Astrocyte (in vitro differentiated cells and primary cell): ENCODE measurements at regions not wholly inside any gene's neighbourhood (a gene's known extent, or its start where the extent isn't known, plus 50 kb on each side); places are given as distances from the start of the nearest gene placed in this dataset.

ENCODE experiments used
- DNase-seq: peaks from one replicate; pipeline ENCODE4 v3.0.0-alpha.2; 2010; ENCODE audit warnings: low read depth
- FAIRE-seq: peaks from 2 replicates; lab custom pipeline; 2011; peaks lifted over from hg19 to GRCh38; lab: Jason Lieb, UNC
- H2AFZ ChIP-seq: 2 replicates; pipeline ENCODE4 v1.6.0; 2012; ENCODE audit warnings: low read depth, low read length, inconsistent platforms
- H3K27ac ChIP-seq: 2 replicates; pipeline ENCODE4 v1.5.1; 2011; ENCODE audit warnings: low read depth, low read length, inconsistent platforms
- H3K27me3 ChIP-seq: 2 replicates; pipeline ENCODE4 v1.6.0; 2011; ENCODE audit warnings: low read length, inconsistent platforms; ENCODE audit not compliant: insufficient read depth
- H3K36me3 ChIP-seq: 2 replicates; pipeline ENCODE4 v1.5.1; 2011; ENCODE audit warnings: low read length, inconsistent platforms; ENCODE audit not compliant: insufficient read depth
- H3K4me1 ChIP-seq: 2 replicates; pipeline ENCODE4 v1.5.1; 2011; ENCODE audit warnings: low read length, inconsistent platforms; ENCODE audit not compliant: insufficient read depth
- H3K4me2 ChIP-seq: 2 replicates; pipeline ENCODE4 v1.6.0; 2012; ENCODE audit warnings: low read length, inconsistent platforms
- H3K4me3 ChIP-seq: 2 replicates; pipeline ENCODE4 v1.5.1; 2011; ENCODE audit warnings: low read depth, mild to moderate bottlenecking, low read length, inconsistent platforms; ENCODE audit not compliant: insufficient read depth
- H3K79me2 ChIP-seq: 2 replicates; pipeline ENCODE4 v1.6.0; 2012; ENCODE audit warnings: mild to moderate bottlenecking, low read length, inconsistent platforms; ENCODE audit not compliant: insufficient read depth
- H3K9ac ChIP-seq: 2 replicates; pipeline ENCODE4 v1.6.0; 2012; ENCODE audit warnings: mild to moderate bottlenecking, low read length, inconsistent platforms
- H3K9me3 ChIP-seq: 2 replicates; pipeline ENCODE4 v1.5.1; 2012; ENCODE audit warnings: low read depth, mild to moderate bottlenecking, low read length, inconsistent platforms; ENCODE audit not compliant: insufficient read depth
- H4K20me1 ChIP-seq: 2 replicates; pipeline ENCODE4 v1.6.0; 2012; ENCODE audit warnings: low read length, inconsistent platforms; ENCODE audit not compliant: insufficient read depth
- H3K27ac Mint-ChIP-seq: one replicate; pipeline ENCODE4 v1.8.0; 2021; ENCODE audit warnings: mild to moderate bottlenecking, mixed read lengths; ENCODE audit not compliant: unreplicated experiment
- H3K27me3 Mint-ChIP-seq: one replicate; pipeline ENCODE4 v1.8.0; 2021; ENCODE audit warnings: low read depth, mixed read lengths; ENCODE audit not compliant: unreplicated experiment
- H3K36me3 Mint-ChIP-seq: one replicate; pipeline ENCODE4 v1.8.0; 2021; ENCODE audit warnings: low read depth, mixed read lengths; ENCODE audit not compliant: unreplicated experiment
- H3K4me1 Mint-ChIP-seq: one replicate; pipeline ENCODE4 v1.8.0; 2021; ENCODE audit warnings: low read depth, mixed read lengths; ENCODE audit not compliant: unreplicated experiment
- H3K4me3 Mint-ChIP-seq: one replicate; pipeline ENCODE4 v1.8.0; 2021; ENCODE audit warnings: mild to moderate bottlenecking, moderate library complexity, mixed read lengths; ENCODE audit not compliant: unreplicated experiment
- H3K9me3 Mint-ChIP-seq: one replicate; pipeline ENCODE4 v1.8.0; 2021; ENCODE audit warnings: mild to moderate bottlenecking, mixed read lengths; ENCODE audit not compliant: unreplicated experiment
- EZH2 ChIP-seq: IDR thresholded peaks from 2 replicates; pipeline ENCODE4 v1.6.1; 2012; ENCODE audit warnings: mild to moderate bottlenecking, low read length, inconsistent platforms; ENCODE audit not compliant: insufficient read depth
- TF ChIP-seq, protein P1 (sequence below): IDR thresholded peaks from 2 replicates; pipeline ENCODE4 v1.5.1; 2011; ENCODE audit warnings: low read depth, mild to moderate bottlenecking, inconsistent platforms, low read length, moderate library complexity; ENCODE audit not compliant: insufficient read depth

DNA sequence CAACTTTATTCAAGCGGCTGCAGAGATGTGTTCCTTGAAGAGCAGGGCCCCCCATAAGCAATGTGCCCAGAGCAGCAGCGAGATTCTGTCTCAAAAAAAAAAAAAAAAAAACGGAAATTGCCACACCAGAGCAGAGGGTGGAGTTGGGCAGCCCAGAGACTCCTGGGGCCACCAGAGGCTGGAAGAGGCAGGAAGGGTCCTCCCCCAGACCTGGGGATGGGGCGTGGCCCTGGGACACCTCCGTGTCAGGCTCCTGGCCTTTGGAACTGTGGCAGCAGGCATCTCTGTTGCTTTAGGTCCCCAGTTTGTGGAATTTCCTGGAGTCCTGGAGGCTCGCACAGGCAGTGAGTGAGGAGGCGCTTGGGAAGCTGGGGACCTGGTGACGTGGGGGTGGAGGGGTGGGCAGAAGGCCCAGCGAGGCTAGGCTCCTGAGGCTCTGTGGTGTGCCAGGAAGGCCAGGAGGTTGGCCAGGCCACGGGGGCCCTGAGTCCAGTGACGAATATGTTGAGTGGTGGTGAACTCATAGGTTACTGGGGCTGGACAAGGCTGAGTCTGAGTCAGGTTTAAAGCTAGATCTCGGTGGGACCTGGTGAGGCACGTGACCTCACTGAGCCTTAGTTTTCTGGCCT, 735.6 kb downstream of the BRD1 start:
- no peak for FAIRE-seq
- H3K9me3 Mint-ChIP-seq, result no peaks in the 10 kb centered on the region

DNA sequence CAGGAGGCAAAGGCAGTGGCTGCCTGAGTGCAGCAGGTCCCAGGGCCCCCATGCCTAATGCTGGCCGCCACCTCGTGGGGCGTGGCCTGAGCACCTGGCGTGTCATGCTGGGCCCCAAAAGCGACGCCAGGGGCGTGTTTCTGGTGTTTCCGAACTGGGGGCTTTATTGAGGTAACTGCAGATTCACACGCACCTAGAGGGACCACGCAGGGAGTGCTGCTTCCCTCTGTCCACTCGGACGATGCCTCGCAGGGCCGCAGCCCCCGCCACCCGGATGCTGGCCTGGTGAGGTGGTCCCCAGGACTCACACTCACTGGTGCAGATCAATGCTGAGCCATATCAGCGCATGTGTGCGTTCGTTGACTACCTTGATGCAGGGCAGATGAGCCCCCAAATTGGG, 736.2 kb downstream of the BRD1 start:
- Histone ChIP-seq H3K27me3 (no peaks in the 10 kb centered on the region), H3K4me2 (no peak overlapping the region), H3K27ac (no peak overlapping the region), H3K36me3 (no peaks in the 10 kb centered on the region), H3K9ac (no peak overlapping the region), H4K20me1 (no peaks in the 10 kb centered on the region), H2AFZ (no peak overlapping the region), H3K79me2 (no peaks in the 10 kb centered on the region), H3K4me1 (no peaks in the 10 kb centered on the region), H3K9me3 (peaks cover 7% of the 10 kb centered on the region), H3K4me3 (no peak overlapping the region)
- Mint-ChIP-seq H3K27me3 (peaks cover 41% of the 10 kb centered on the region), H3K4me3 (no peak overlapping the region), H3K4me1 (no peaks in the 10 kb centered on the region), H3K27ac (no peak overlapping the region), H3K9me3 (no peaks in the 10 kb centered on the region), H3K36me3 (no peaks in the 10 kb centered on the region)
- DNase-seq, result no peak
- TF ChIP-seq, protein P1, sequence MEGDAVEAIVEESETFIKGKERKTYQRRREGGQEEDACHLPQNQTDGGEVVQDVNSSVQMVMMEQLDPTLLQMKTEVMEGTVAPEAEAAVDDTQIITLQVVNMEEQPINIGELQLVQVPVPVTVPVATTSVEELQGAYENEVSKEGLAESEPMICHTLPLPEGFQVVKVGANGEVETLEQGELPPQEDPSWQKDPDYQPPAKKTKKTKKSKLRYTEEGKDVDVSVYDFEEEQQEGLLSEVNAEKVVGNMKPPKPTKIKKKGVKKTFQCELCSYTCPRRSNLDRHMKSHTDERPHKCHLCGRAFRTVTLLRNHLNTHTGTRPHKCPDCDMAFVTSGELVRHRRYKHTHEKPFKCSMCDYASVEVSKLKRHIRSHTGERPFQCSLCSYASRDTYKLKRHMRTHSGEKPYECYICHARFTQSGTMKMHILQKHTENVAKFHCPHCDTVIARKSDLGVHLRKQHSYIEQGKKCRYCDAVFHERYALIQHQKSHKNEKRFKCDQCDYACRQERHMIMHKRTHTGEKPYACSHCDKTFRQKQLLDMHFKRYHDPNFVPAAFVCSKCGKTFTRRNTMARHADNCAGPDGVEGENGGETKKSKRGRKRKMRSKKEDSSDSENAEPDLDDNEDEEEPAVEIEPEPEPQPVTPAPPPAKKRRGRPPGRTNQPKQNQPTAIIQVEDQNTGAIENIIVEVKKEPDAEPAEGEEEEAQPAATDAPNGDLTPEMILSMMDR, result no peak
- TF ChIP-seq EZH2, result no peak
- FAIRE-seq, result no peak

More for the DNA sequence above, 735.6 kb downstream of the BRD1 start:
- no peaks in the 10 kb centered on the region for H4K20me1 ChIP-seq
- H3K36me3 Mint-ChIP-seq, result no peaks in the 10 kb centered on the region
- H3K9me3 ChIP-seq, result peaks cover 7% of the 10 kb centered on the region
- H3K4me1 Mint-ChIP-seq, result no peaks in the 10 kb centered on the region
- no peaks in the 10 kb centered on the region for H3K27me3 ChIP-seq
- H2AFZ ChIP-seq, result no peak overlapping the region
- no peaks in the 10 kb centered on the region for H3K36me3 ChIP-seq
- no peak overlapping the region for H3K27ac ChIP-seq
- H3K4me1 ChIP-seq, result no peaks in the 10 kb centered on the region
- DNase-seq, result no peak
- H3K27me3 Mint-ChIP-seq, result peaks cover 35% of the 10 kb centered on the region
- TF ChIP-seq, protein P1, result no peak
- no peak for TF ChIP-seq EZH2
- H3K4me3 ChIP-seq, result no peak overlapping the region
- no peak overlapping the region for H3K27ac Mint-ChIP-seq
- H3K4me3 Mint-ChIP-seq, result no peak overlapping the region
- H3K4me2 ChIP-seq, result no peak overlapping the region
- no peak overlapping the region for H3K9ac ChIP-seq
- H3K79me2 ChIP-seq, result no peaks in the 10 kb centered on the region

DNA sequence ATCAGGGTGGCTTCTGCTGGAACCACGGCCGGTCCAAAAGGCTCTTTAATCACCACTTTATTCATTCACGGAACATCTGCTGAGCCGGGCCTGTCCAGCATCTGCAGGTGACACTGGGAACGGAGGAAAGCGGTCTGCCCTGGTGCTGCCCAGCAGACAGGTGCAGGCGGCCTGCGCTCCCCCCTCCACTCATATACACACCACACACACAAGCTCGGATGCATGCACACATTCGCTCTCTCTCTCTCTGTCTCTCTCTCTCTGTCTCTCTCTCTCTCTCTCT, 736.9 kb downstream of the BRD1 start:
- FAIRE-seq (no peak), DNase-seq (no peak)
- Mint-ChIP-seq H3K27me3 (peaks cover 47% of the 10 kb centered on the region), H3K36me3 (no peaks in the 10 kb centered on the region), H3K4me1 (no peaks in the 10 kb centered on the region), H3K27ac (no peak overlapping the region), H3K9me3 (no peaks in the 10 kb centered on the region), H3K4me3 (no peak overlapping the region)
- no peak overlapping the region for H3K4me2 ChIP-seq
- no peaks in the 10 kb centered on the region for H3K4me1 ChIP-seq
- H3K4me3 ChIP-seq, result no peak overlapping the region
- no peak overlapping the region for H3K27ac ChIP-seq
- no peaks in the 10 kb centered on the region for H3K27me3 ChIP-seq
- no peak overlapping the region for H2AFZ ChIP-seq
- no peaks in the 10 kb centered on the region for H3K79me2 ChIP-seq
- H3K36me3 ChIP-seq, result no peaks in the 10 kb centered on the region
- no peak overlapping the region for H3K9ac ChIP-seq
- no peak for TF ChIP-seq EZH2
- TF ChIP-seq, protein P1, result no peak
- peaks cover 1% of the 10 kb centered on the region for H3K9me3 ChIP-seq
- no peaks in the 10 kb centered on the region for H4K20me1 ChIP-seq
